ENCODE measurements at regions not wholly inside any gene's neighbourhood (a gene's known extent, or its start where the extent isn't known, plus 50 kb on each side); places are given as distances from the start of the nearest gene placed in this dataset.

DNA sequence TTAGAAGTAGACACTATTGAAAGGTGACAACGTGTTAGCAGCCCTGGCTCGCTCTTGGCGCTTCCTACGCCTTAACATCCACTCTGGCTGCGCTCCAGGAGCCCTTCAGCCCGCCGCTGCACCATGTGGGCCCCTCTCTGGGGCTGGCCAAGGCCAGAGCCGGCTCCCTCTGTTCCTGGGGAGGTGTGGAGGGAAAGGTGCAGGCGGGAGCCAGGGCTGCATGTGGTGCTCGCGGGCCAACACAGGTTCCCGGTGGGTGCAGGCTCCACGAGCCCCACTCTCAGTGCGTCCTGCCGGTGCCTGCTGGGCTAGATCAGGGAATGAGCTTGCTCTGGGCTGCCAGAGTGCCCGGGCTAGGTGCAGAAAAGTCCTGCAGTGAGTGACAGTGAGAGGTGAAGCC lies 1284.3 kb downstream of the OLFM4 start:
- Histone ChIP-seq H3K9ac (replicated peaks; ENCODE audit: extremely low read depth, insufficient read depth, low read length) (no peak overlapping the region), H2AFZ (ENCODE audit: low read depth, low read length) (no peak overlapping the region), H3K4me2 (ENCODE audit: insufficient read depth, low read length) (no peak overlapping the region), H3K27me3 (ENCODE audit: control insufficient read depth in 2 of 2, insufficient read depth in 2 of 2, low read length in 2 of 2) (no peaks in the 10 kb centered on the region), H3K36me3 (ENCODE audit: control insufficient read depth in 2 of 2, extremely low read depth in 1 of 2, insufficient read depth in 2 of 2, low read length in 2 of 2) (no peaks in the 10 kb centered on the region), H3K4me1 (ENCODE audit: control insufficient read depth, extremely low read depth, insufficient read depth, low read length) (no peaks in the 10 kb centered on the region), H4K20me1 (replicated peaks; ENCODE audit: control insufficient read depth, extremely low read depth, insufficient read depth, low read length) (no peaks in the 10 kb centered on the region), H3K79me2 (ENCODE audit: control insufficient read depth, insufficient read depth, low read length) (no peaks in the 10 kb centered on the region), H3K4me3 (replicated peaks in 1 of 3; ENCODE audit: insufficient read depth in 1 of 3, low read depth in 1 of 3, low read length in 3 of 3) (no peak overlapping the region), H3K9me1 (replicated peaks; ENCODE audit: control insufficient read depth, extremely low read depth, insufficient read depth, low read length) (no peaks in the 10 kb centered on the region), H3K9me3 (replicated peaks; ENCODE audit: control insufficient read depth, insufficient read depth, low read length) (no peaks in the 10 kb centered on the region), H3K27ac (ENCODE audit: insufficient read depth, low read depth, low read length) (no peak overlapping the region)
- intact Hi-C loops (cut with micrococcal nuclease): no loop called here
- no peak for DNase-seq (ENCODE audit: low read depth, low spot score)
- dilution Hi-C loops (cut with MboI; ENCODE audit: extremely low pct_ligation_motif_present, low sequenced_read_pairs): no loop called here
- TF ChIP-seq EZH2 (IDR thresholded peaks at IDR 0.05; ENCODE audit: borderline replicate concordance, low read depth, low read length, severe bottlenecking): no peak
- no peak for FAIRE-seq
- BruUV-seq (replicated peaks): no TSS peak
- CTCF ChIA-PET: no interaction called here
- POLR2A ChIA-PET: no interaction called here

DNA sequence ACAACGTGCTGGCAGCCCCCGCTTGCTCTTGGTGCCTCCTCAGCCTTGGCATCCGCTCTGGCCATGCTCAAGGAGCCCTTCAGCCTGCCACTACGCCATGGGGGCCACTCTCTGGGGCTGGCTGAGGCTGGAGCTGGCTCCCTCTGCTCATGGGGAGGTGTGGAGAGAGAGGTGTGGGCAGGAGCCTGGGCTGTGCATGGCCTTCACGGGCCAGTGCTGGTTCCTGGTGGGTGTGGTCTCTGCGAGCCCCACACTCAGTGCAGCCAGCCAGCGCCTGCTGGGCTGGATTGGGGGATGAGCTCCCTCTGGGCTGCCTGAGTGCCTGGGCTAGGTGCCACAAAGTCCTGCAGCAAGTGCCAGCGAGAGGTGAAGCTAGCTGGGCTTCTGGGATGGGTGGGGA lies 1289.1 kb downstream of the OLFM4 start:
- Histone ChIP-seq H4K20me1 (replicated peaks; ENCODE audit: control insufficient read depth, extremely low read depth, insufficient read depth, low read length) (no peaks in the 10 kb centered on the region), H3K4me2 (ENCODE audit: insufficient read depth, low read length) (no peak overlapping the region), H3K27ac (ENCODE audit: insufficient read depth, low read depth, low read length) (no peak overlapping the region), H3K36me3 (ENCODE audit: control insufficient read depth in 2 of 2, extremely low read depth in 1 of 2, insufficient read depth in 2 of 2, low read length in 2 of 2) (no peaks in the 10 kb centered on the region), H3K9me1 (replicated peaks; ENCODE audit: control insufficient read depth, extremely low read depth, insufficient read depth, low read length) (no peaks in the 10 kb centered on the region), H3K4me3 (replicated peaks in 1 of 3; ENCODE audit: insufficient read depth in 1 of 3, low read depth in 1 of 3, low read length in 3 of 3) (no peak overlapping the region), H3K4me1 (ENCODE audit: control insufficient read depth, extremely low read depth, insufficient read depth, low read length) (no peaks in the 10 kb centered on the region), H3K9me3 (replicated peaks; ENCODE audit: control insufficient read depth, insufficient read depth, low read length) (peaks cover 3% of the 10 kb centered on the region), H3K79me2 (ENCODE audit: control insufficient read depth, insufficient read depth, low read length) (no peaks in the 10 kb centered on the region), H2AFZ (ENCODE audit: low read depth, low read length) (no peak overlapping the region), H3K27me3 (ENCODE audit: control insufficient read depth in 2 of 2, insufficient read depth in 2 of 2, low read length in 2 of 2) (no peaks in the 10 kb centered on the region), H3K9ac (replicated peaks; ENCODE audit: extremely low read depth, insufficient read depth, low read length) (no peak overlapping the region)
- POLR2A ChIA-PET: no interaction called here
- intact Hi-C loops (cut with micrococcal nuclease) (no loop called here), dilution Hi-C loops (cut with MboI; ENCODE audit: extremely low pct_ligation_motif_present, low sequenced_read_pairs) (no loop called here)
- CTCF ChIA-PET: no interaction called here
- BruUV-seq (replicated peaks): no TSS peak
- DNase-seq (ENCODE audit: low read depth, low spot score) (no peak), FAIRE-seq (no peak)
- TF ChIP-seq MYC (IDR thresholded peaks at IDR 0.05; ENCODE audit: low read depth, low read length) (no peak), POLR2A (IDR thresholded peaks at IDR 0.05; ENCODE audit: low read depth, low read length) (no peak), POLR2AphosphoS5 (IDR thresholded peaks at IDR 0.05; ENCODE audit: insufficient read depth, low read depth, low read length) (no peak), EZH2 (IDR thresholded peaks at IDR 0.05; ENCODE audit: borderline replicate concordance, low read depth, low read length, severe bottlenecking) (no peak), JUN (IDR thresholded peaks at IDR 0.05; ENCODE audit: borderline replicate concordance, insufficient read depth, insufficient read length, low read depth) (no peak), FOS (IDR thresholded peaks at IDR 0.05; ENCODE audit: borderline replicate concordance, insufficient read depth, low read length) (no peak), GATA2 (IDR thresholded peaks at IDR 0.05; ENCODE audit: insufficient read depth, insufficient read length, low read depth, low read length) (no peak)
- TF ChIP-seq, protein P1, sequence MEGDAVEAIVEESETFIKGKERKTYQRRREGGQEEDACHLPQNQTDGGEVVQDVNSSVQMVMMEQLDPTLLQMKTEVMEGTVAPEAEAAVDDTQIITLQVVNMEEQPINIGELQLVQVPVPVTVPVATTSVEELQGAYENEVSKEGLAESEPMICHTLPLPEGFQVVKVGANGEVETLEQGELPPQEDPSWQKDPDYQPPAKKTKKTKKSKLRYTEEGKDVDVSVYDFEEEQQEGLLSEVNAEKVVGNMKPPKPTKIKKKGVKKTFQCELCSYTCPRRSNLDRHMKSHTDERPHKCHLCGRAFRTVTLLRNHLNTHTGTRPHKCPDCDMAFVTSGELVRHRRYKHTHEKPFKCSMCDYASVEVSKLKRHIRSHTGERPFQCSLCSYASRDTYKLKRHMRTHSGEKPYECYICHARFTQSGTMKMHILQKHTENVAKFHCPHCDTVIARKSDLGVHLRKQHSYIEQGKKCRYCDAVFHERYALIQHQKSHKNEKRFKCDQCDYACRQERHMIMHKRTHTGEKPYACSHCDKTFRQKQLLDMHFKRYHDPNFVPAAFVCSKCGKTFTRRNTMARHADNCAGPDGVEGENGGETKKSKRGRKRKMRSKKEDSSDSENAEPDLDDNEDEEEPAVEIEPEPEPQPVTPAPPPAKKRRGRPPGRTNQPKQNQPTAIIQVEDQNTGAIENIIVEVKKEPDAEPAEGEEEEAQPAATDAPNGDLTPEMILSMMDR (IDR thresholded peaks at IDR 0.05; ENCODE audit: extremely low read depth in 1 of 2, insufficient read depth in 1 of 2, low read depth in 1 of 2, low read length in 2 of 2): no peak
- TF ChIP-seq, protein P2, sequence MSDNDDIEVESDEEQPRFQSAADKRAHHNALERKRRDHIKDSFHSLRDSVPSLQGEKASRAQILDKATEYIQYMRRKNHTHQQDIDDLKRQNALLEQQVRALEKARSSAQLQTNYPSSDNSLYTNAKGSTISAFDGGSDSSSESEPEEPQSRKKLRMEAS (IDR thresholded peaks at IDR 0.05; ENCODE audit: insufficient read depth, insufficient read length): no peak
